ENCODE measurements at regions not wholly inside any gene's neighbourhood (a gene's known extent, or its start where the extent isn't known, plus 50 kb on each side); places are given as distances from the start of the nearest gene placed in this dataset.

- TF ChIP-seq CTCF (IDR thresholded peaks at IDR 0.05; ENCODE audit: low read depth, low read length, poor library complexity, severe bottlenecking) (no peak), EZH2phosphoT487 (IDR thresholded peaks at IDR 0.05; ENCODE audit: borderline replicate concordance, low read length) (no peak)
Observed at GRCh38 chr6:51265426-51265825, 446.8 kb downstream of the TFAP2B start.
